Central memory CD8-positive, alpha-beta T cell (primary cell): ENCODE measurements at regions not wholly inside any gene's neighbourhood (a gene's known extent, or its start where the extent isn't known, plus 50 kb on each side); places are given as distances from the start of the nearest gene placed in this dataset.

Experiments used
- ATAC-seq: fragments of 150-1000 bp; cut with Tn5 transposase; replicated peaks from 2 replicates; pipeline ENCODE4 v1.10.0; 2022; ENCODE audit warnings: mild to moderate bottlenecking, moderate FRiP score, moderate number of reproducible peaks; ENCODE audit not compliant: poor library complexity, severe bottlenecking; ENCODE audit errors: extremely low read depth
- DNase-seq, 2 donors: peaks; one replicate each; pipeline ENCODE4 v3.0.0; 2021; ENCODE audit warnings: low spot score in 2 of 2
- H3K27ac Mint-ChIP-seq: one replicate; pipeline ENCODE4 v1.8.0; 2022; ENCODE audit warnings: low read depth, mild to moderate bottlenecking, moderate library complexity, mixed read lengths
- H3K27me3 Mint-ChIP-seq: one replicate; pipeline ENCODE4 v1.8.0; 2022; ENCODE audit warnings: mixed read lengths
- H3K36me3 Mint-ChIP-seq: one replicate; pipeline ENCODE4 v1.8.0; 2022; ENCODE audit warnings: mild to moderate bottlenecking, moderate library complexity, mixed read lengths; ENCODE audit not compliant: insufficient read depth
- H3K4me1 Mint-ChIP-seq: one replicate; pipeline ENCODE4 v1.8.0; 2022; ENCODE audit warnings: mixed read lengths
- H3K4me3 Mint-ChIP-seq: one replicate; pipeline ENCODE4 v1.8.0; 2022; ENCODE audit warnings: mild to moderate bottlenecking, moderate library complexity, mixed read lengths
- H3K9me3 Mint-ChIP-seq: one replicate; pipeline ENCODE4 v1.8.0; 2022; ENCODE audit warnings: mixed read lengths

GRCh38 chr22:22741843-22742242 is 97.4 kb downstream of the GGTLC2 start:
- ATAC-seq (no peak), DNase-seq (no peak)
- Mint-ChIP-seq H3K27ac (no peak overlapping the region), H3K27me3 (no peaks in the 10 kb centered on the region), H3K4me1 (peaks cover 45% of the 10 kb centered on the region), H3K36me3 (no peaks in the 10 kb centered on the region), H3K9me3 (no peaks in the 10 kb centered on the region), H3K4me3 (no peak overlapping the region)

GRCh38 chr22:22742641-22743040 is 98.2 kb downstream of the GGTLC2 start:
- no peak for DNase-seq
- H3K4me3 Mint-ChIP-seq: no peak overlapping the region
- no peak for ATAC-seq
- H3K36me3 Mint-ChIP-seq: no peaks in the 10 kb centered on the region
- H3K4me1 Mint-ChIP-seq: peaks cover 47% of the 10 kb centered on the region
- no peaks in the 10 kb centered on the region for H3K27me3 Mint-ChIP-seq
- H3K9me3 Mint-ChIP-seq: no peaks in the 10 kb centered on the region
- no peak overlapping the region for H3K27ac Mint-ChIP-seq

- no peaks in the 10 kb centered on the region for H3K9me3 Mint-ChIP-seq
- no peaks in the 10 kb centered on the region for H3K27me3 Mint-ChIP-seq
- no peak for ATAC-seq
- H3K36me3 Mint-ChIP-seq: no peaks in the 10 kb centered on the region
- no peak for DNase-seq
- no peak overlapping the region for H3K4me3 Mint-ChIP-seq
- peak overlapping the region; percentile 44 for H3K27ac Mint-ChIP-seq
- H3K4me1 Mint-ChIP-seq: peaks cover 47% of the 10 kb centered on the region
Measured at GRCh38 chr22:22743128-22743760, 98.8 kb downstream of the GGTLC2 start.

DNA sequence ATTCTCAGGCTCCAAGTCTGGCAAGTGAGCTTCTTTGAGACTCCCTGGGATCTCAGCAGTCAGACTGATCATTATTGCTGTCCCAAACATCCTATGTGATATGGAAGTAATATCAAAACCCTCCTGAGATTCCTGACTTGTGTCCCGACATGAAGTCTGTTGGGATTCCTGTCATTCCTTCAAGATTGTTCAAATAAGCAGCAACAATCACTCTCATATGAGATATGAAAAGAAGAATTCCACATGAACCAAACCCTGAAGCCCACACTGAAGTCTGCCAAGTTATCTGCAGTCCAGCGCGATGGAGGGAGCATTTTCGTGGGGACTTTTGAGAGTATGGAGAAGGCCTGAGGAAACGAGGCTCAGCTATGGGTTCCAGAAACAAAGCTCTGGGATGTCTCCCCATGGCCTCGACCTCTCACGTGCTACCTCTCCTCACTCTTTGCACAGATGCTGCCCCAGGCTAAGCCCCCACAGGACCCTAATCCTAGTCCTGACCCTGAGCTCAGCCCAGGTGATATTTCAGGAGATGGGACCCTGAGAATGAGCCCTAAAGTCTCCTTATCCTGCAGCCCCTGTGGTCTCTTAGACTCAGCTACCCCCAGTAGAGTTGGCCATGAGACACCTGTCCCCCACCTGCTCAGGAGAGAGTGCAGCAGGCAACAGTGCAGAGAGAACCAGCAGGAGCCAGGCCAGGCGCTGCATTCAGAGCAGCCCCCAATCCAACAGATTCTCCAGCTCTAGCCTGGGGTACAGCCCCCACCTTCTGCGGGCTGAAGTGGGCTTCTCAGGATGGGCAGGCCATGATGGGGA is 100.2 kb downstream of the GGTLC2 start:
- Mint-ChIP-seq H3K9me3 (no peaks in the 10 kb centered on the region), H3K36me3 (no peaks in the 10 kb centered on the region), H3K4me1 (peaks cover 54% of the 10 kb centered on the region), H3K27ac (no peak overlapping the region), H3K27me3 (no peaks in the 10 kb centered on the region), H3K4me3 (no peak overlapping the region)
- DNase-seq: no peak
- ATAC-seq: no peak

GRCh38 chr22:22745225-22746060 is 101.0 kb downstream of the GGTLC2 start:
- no peaks in the 10 kb centered on the region for H3K27me3 Mint-ChIP-seq
- ATAC-seq: peak; percentile 75
- peak; percentile 43 to 44 for DNase-seq
- H3K9me3 Mint-ChIP-seq: no peaks in the 10 kb centered on the region
- peaks cover 58% of the 10 kb centered on the region for H3K4me1 Mint-ChIP-seq
- no peak overlapping the region for H3K27ac Mint-ChIP-seq
- H3K36me3 Mint-ChIP-seq: peaks cover 3% of the 10 kb centered on the region
- H3K4me3 Mint-ChIP-seq: no peak overlapping the region

GRCh38 chr22:22746061-22746962 is 101.9 kb downstream of the GGTLC2 start:
- Mint-ChIP-seq H3K4me1 (peaks cover 60% of the 10 kb centered on the region), H3K36me3 (peaks cover 3% of the 10 kb centered on the region), H3K4me3 (peak overlapping the region; percentile 46), H3K27ac (peak overlapping the region; percentile 87), H3K9me3 (no peaks in the 10 kb centered on the region), H3K27me3 (no peaks in the 10 kb centered on the region)
- DNase-seq (no peak), ATAC-seq (peak; percentile 25)

- DNase-seq: no peak
- H3K27ac Mint-ChIP-seq: peak overlapping the region; percentile 87
- peaks cover 64% of the 10 kb centered on the region for H3K4me1 Mint-ChIP-seq
- peaks cover 3% of the 10 kb centered on the region for H3K36me3 Mint-ChIP-seq
- H3K27me3 Mint-ChIP-seq: no peaks in the 10 kb centered on the region
- peak; percentile 52 for ATAC-seq
- H3K4me3 Mint-ChIP-seq: peak overlapping the region; percentile 46
- no peaks in the 10 kb centered on the region for H3K9me3 Mint-ChIP-seq
Measured at GRCh38 chr22:22746963-22747933, 102.8 kb downstream of the GGTLC2 start.

GRCh38 chr22:22748297-22748743 is 103.9 kb downstream of the GGTLC2 start:
- Mint-ChIP-seq H3K36me3 (peaks cover 3% of the 10 kb centered on the region), H3K9me3 (no peaks in the 10 kb centered on the region), H3K4me1 (peaks cover 67% of the 10 kb centered on the region), H3K27me3 (no peaks in the 10 kb centered on the region), H3K27ac (peak overlapping the region; percentile 87), H3K4me3 (peak overlapping the region; percentile 48)
- DNase-seq (no peak), ATAC-seq (no peak)

DNA sequence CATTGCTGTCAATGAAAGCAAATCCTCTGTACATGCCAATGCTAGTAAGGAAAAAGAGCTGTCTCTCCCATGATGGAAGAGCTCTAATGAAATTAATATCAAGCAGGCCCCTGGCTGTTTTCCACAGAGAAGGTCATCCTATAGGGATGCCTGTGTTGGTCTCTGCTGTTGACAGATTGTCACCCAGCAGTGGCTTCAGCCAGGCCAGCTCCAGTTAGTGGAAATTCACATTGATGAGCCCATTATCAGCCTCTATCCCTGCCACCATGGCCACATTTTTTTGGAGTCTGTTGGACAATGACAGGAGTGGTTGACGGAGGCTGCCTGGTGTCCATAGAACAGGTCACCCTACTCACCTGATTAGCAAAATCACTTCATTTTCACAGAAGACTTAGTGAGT is 104.3 kb downstream of the GGTLC2 start:
- Mint-ChIP-seq H3K36me3 (peaks cover 3% of the 10 kb centered on the region), H3K27me3 (no peaks in the 10 kb centered on the region), H3K27ac (no peak overlapping the region), H3K4me3 (no peak overlapping the region), H3K4me1 (peaks cover 72% of the 10 kb centered on the region), H3K9me3 (no peaks in the 10 kb centered on the region)
- ATAC-seq (no peak), DNase-seq (no peak)

DNA sequence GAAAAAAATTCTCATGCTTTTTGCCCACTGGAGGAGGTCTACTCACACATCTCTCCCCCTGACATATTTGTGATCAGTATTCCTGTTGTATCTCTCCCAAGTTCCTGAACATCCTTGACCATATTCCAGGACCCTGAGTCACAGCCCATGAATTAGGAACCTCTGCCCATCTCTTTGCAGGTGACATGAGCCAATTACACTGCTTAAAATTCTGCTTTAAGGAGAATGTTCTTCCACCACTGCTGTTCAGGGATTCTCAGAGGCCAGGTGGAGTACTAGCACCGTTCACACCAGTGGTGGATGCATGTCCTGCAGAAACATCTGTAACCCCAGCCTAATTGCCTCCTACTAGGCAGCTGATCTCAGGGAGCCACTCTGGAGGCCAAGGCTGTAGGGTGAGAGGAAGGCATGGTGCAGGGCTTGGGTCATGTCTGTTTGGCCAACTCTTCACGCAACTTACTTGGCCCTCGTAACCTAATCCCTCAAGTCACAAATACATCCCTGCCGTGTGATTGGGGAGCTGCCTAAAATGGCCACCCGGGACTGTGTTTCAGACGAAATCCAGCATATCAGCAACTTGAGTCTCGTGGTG is 104.8 kb downstream of the GGTLC2 start:
- no peak overlapping the region for H3K4me3 Mint-ChIP-seq
- H3K9me3 Mint-ChIP-seq: no peaks in the 10 kb centered on the region
- H3K36me3 Mint-ChIP-seq: peaks cover 3% of the 10 kb centered on the region
- DNase-seq: no peak
- no peaks in the 10 kb centered on the region for H3K27me3 Mint-ChIP-seq
- no peak overlapping the region for H3K27ac Mint-ChIP-seq
- ATAC-seq: no peak
- peaks cover 77% of the 10 kb centered on the region for H3K4me1 Mint-ChIP-seq
